Bronchial epithelial cell (primary cell): ENCODE measurements at regions not wholly inside any gene's neighbourhood (a gene's known extent, or its start where the extent isn't known, plus 50 kb on each side); places are given as distances from the start of the nearest gene placed in this dataset.
A peak's percentile ranks its signal among the peaks of the same experiment; 100 is the strongest.

Experiments
- DNase-seq: peaks from one replicate; pipeline ENCODE4 v3.0.0-alpha.2; 2010; ENCODE audit warnings: low read depth
- FAIRE-seq: peaks from 2 replicates; lab custom pipeline; 2011; peaks lifted over from hg19 to GRCh38; lab: Jason Lieb, UNC
- H3K27me3 ChIP-seq: 2 replicates; pipeline ENCODE4 v1.5.1; 2011; ENCODE audit warnings: low read length; ENCODE audit not compliant: control insufficient read depth, insufficient read depth
- H3K36me3 ChIP-seq: 2 replicates; pipeline ENCODE4 v1.5.1; 2011; ENCODE audit warnings: low read length; ENCODE audit not compliant: control insufficient read depth, insufficient read depth
- H3K4me3 ChIP-seq: 2 replicates; pipeline ENCODE4 v1.5.1; 2011; ENCODE audit warnings: mild to moderate bottlenecking, low read depth, low read length, control low read depth
- TF ChIP-seq, protein P1 (sequence below): IDR thresholded peaks from 2 replicates; pipeline ENCODE4 v1.5.1; 2011; ENCODE audit warnings: mild to moderate bottlenecking, moderate library complexity, low read length, control low read depth, inconsistent platforms; ENCODE audit not compliant: insufficient read depth, severe bottlenecking

DNA sequence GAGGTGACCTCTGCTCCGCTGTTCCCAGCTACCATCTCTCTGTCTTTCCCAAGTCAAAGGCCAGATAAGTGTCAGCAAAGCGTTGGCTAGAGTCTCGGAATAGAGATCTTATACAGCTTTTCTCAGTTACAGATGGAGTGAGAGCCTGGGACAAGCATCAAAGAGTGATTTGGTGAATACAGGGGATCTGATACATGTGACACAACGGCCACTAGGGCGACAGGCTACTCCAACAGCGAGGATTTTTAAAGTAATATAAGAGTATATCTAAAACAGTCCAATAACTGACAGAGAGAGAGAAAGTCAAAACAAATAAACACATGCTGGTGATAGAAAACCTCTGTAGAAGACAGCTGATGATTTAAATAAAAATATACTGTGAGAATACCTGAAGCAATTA, 433.1 kb upstream of the SMIM31 start:
- no peak overlapping the region for H3K4me3 ChIP-seq
- TF ChIP-seq, protein P1, sequence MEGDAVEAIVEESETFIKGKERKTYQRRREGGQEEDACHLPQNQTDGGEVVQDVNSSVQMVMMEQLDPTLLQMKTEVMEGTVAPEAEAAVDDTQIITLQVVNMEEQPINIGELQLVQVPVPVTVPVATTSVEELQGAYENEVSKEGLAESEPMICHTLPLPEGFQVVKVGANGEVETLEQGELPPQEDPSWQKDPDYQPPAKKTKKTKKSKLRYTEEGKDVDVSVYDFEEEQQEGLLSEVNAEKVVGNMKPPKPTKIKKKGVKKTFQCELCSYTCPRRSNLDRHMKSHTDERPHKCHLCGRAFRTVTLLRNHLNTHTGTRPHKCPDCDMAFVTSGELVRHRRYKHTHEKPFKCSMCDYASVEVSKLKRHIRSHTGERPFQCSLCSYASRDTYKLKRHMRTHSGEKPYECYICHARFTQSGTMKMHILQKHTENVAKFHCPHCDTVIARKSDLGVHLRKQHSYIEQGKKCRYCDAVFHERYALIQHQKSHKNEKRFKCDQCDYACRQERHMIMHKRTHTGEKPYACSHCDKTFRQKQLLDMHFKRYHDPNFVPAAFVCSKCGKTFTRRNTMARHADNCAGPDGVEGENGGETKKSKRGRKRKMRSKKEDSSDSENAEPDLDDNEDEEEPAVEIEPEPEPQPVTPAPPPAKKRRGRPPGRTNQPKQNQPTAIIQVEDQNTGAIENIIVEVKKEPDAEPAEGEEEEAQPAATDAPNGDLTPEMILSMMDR, result no peak
- no peaks in the 10 kb centered on the region for H3K27me3 ChIP-seq
- no peak for FAIRE-seq
- no peaks in the 10 kb centered on the region for H3K36me3 ChIP-seq
- no peak for DNase-seq

DNA sequence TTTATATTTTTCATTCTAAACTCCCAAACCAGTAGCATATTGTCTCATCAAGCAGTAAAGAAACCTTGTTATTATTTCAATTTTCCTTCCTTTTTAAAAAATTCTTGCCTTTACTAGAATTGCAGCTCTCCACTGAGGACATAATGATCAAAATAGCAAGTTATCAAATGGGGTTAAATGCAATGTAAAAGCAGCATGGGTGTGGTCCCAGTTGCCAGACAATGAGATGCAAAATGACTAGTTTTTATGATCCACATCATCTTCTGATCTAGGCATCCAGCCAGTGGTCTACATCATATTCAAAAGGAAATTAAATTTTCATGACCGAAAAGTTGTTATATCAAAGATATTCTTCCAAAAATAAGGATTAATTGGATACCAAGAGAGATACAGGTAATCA, 427.9 kb upstream of the SMIM31 start:
- no peak for DNase-seq

GRCh38 chr4:164337219-164337944, 416.5 kb upstream of the SMIM31 start:
- FAIRE-seq, result no peak
- H3K36me3 ChIP-seq, result no peaks in the 10 kb centered on the region
- no peak overlapping the region for H3K4me3 ChIP-seq
- H3K27me3 ChIP-seq, result no peaks in the 10 kb centered on the region
- DNase-seq, result no peak
- TF ChIP-seq, protein P1, result no peak

More for the DNA sequence above, 427.9 kb upstream of the SMIM31 start:
- Histone ChIP-seq H3K4me3 (no peak overlapping the region), H3K36me3 (no peaks in the 10 kb centered on the region), H3K27me3 (no peaks in the 10 kb centered on the region)
- FAIRE-seq, result no peak
- TF ChIP-seq, protein P1, result no peak

GRCh38 chr4:164343472-164343976, 410.4 kb upstream of the SMIM31 start:
- DNase-seq, result no peak

DNA sequence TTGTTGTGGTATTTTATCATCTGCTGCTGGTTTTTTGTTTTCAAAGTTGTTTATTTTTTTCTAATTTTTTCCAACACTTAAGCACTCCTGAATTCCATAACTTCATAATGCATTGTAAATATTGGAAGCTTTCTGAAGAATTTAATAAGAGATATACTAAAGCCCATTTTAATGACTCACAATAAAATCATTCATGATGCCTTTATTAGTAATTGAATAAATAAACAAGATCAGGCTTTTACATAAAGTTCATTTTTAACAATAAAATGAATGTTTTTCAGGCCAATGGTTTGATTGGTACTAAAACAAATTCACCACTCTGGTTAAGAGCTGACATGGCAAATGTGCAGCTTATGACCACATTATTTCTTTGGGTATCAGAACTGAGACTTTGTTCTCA, 408.2 kb upstream of the SMIM31 start:
- TF ChIP-seq, protein P1, result no peak
- DNase-seq (peak; percentile 78), FAIRE-seq (no peak)
- no peaks in the 10 kb centered on the region for H3K36me3 ChIP-seq
- H3K27me3 ChIP-seq, result no peaks in the 10 kb centered on the region
- no peak overlapping the region for H3K4me3 ChIP-seq

More at GRCh38 chr4:164343472-164343976, 410.4 kb upstream of the SMIM31 start:
- H3K36me3 ChIP-seq, result no peaks in the 10 kb centered on the region
- H3K4me3 ChIP-seq, result no peak overlapping the region
- no peaks in the 10 kb centered on the region for H3K27me3 ChIP-seq
- FAIRE-seq, result no peak
- TF ChIP-seq, protein P1, result no peak
